Panc1 (cell line): ENCODE measurements at regions not wholly inside any gene's neighbourhood (a gene's known extent, or its start where the extent isn't known, plus 50 kb on each side); places are given as distances from the start of the nearest gene placed in this dataset.

Experiments used
- ATAC-seq: fragments of 200-7000 bp; cut with Tn5 transposase; 2 replicates; pipeline ENCODE4 v1.9.1; 2020; ENCODE audit warnings: mild to moderate bottlenecking, moderate library complexity
- BruUV-seq: library from RNA; stranded (reverse); fragments of 400-500 nt; replicated peaks from 2 replicates; lab custom pipeline; 2021; lab: Mats Ljungman, UMichigan
- CTCF ChIA-PET: fragments of 300-600 bp; sonication (Branson Sonifier 250); formaldehyde crosslinking; loops from one replicate; lab custom pipeline; 2022; ENCODE audit warnings: antibody characterized with exemption; lab: Charles Lee
- POLR2A ChIA-PET: fragments of 300-600 bp; sonication (Branson Sonifier 250); formaldehyde crosslinking; loops from one replicate; lab custom pipeline; 2022; ENCODE audit warnings: antibody characterized with exemption; lab: Charles Lee
- DNase-seq: peaks from one replicate; pipeline ENCODE4 v3.0.0-alpha.2; 2010; ENCODE audit warnings: low read depth, low spot score
- H3K27ac ChIP-seq: 2 replicates; pipeline ENCODE4 v1.5.1; 2011; ENCODE audit warnings: mild to moderate bottlenecking, low read length, inconsistent platforms
- H3K27me3 ChIP-seq: fragments of 200-500 bp; sonication (Bioruptor generic); 2 replicates; pipeline ENCODE4 v1.6.0; 2014; ENCODE audit warnings: low read length, inconsistent platforms; ENCODE audit not compliant: control insufficient read depth, insufficient read depth
- H3K36me3 ChIP-seq: fragments of 200-500 bp; sonication (Bioruptor generic); 2 replicates; pipeline ENCODE4 v1.5.1; 2014; ENCODE audit warnings: inconsistent platforms, mild to moderate bottlenecking, low read length, moderate library complexity; ENCODE audit not compliant: control insufficient read depth, insufficient read depth
- H3K4me1 ChIP-seq: 2 replicates; pipeline ENCODE4 v1.5.1; 2011; ENCODE audit warnings: inconsistent platforms, mild to moderate bottlenecking, low read length, moderate library complexity; ENCODE audit not compliant: control insufficient read depth, insufficient read depth
- H3K4me3 ChIP-seq, 2 experiments: 2 replicates each; pipeline ENCODE4 v1.5.1; 2011 to 2012; ENCODE audit warnings: low read depth in 2 of 2, low read length in 2 of 2, mild to moderate bottlenecking in 2 of 2, inconsistent platforms in 1 of 2, moderate library complexity in 1 of 2
- H3K9me3 ChIP-seq: fragments of 200-500 bp; sonication (Bioruptor generic); 2 replicates; pipeline ENCODE4 v1.5.1; 2014; ENCODE audit warnings: low read depth, mild to moderate bottlenecking, inconsistent platforms, low read length, moderate library complexity; ENCODE audit not compliant: control insufficient read depth, insufficient read depth
- POLR2AphosphoS5 ChIP-seq: IDR thresholded peaks from 2 replicates; pipeline ENCODE4 v1.6.1; 2012; ENCODE audit warnings: mild to moderate bottlenecking, low read depth, low read length, moderate library complexity
- SIN3A ChIP-seq: IDR thresholded peaks from 2 replicates; pipeline ENCODE4 v1.6.1; 2012; ENCODE audit warnings: low read depth, mild to moderate bottlenecking, low read length, moderate library complexity, borderline replicate concordance; ENCODE audit not compliant: insufficient read depth
- TCF7L2 ChIP-seq: IDR thresholded peaks from 2 replicates; pipeline ENCODE4 v1.6.1; 2011; ENCODE audit warnings: mild to moderate bottlenecking, low read depth, low read length, inconsistent platforms
- in situ Hi-C: cut with HindIII; loops from 2 replicates; pipeline ENCODE4 v1.10.0; 2016; ENCODE audit warnings: low sequenced_read_pairs, low pct_unique_long_range_greater_than_20kb
- intact Hi-C: fragments of 100-400 bp; cut with micrococcal nuclease; formaldehyde crosslinking; loops from one replicate; pipeline ENCODE4 v1.10.0; 2022; ENCODE audit not compliant: unreplicated experiment
- TF ChIP-seq, protein P1 (sequence below): fragments of 450-650 bp; IDR thresholded peaks from 2 replicates; pipeline ENCODE4 v1.5.1; 2017; ENCODE audit warnings: mild to moderate bottlenecking
- TF ChIP-seq, protein P2 (sequence below), 2 experiments: IDR thresholded peaks; 2 replicates each; pipeline ENCODE4 v1.6.1; 2011 to 2012; ENCODE audit warnings: low read depth in 2 of 2, control low read depth in 1 of 2, low read length in 1 of 2, mild to moderate bottlenecking in 1 of 2, moderate library complexity in 1 of 2; ENCODE audit not compliant: insufficient read depth in 1 of 2

DNA sequence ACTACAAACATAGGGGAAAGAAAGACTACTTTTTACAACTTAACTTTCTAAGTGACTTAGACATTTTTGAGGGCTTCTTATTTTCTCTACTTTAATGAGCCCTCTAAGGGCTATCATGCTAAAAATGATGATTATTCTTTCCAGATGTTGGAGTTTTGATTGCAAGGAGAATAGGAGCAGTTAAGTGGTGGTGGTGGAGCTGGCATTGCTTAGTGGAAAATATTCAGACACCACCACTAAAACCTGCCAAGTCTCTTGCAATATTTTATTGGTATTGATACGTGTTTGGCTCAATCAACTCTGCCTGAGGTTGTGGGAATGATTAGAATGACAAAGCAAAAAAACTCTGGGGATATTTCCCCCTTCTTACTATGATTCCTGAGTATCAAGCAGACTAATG lies 82.6 kb upstream of the PTGFR start:
- CTCF ChIA-PET, result no interaction called here
- TF ChIP-seq TCF7L2 (no peak), POLR2AphosphoS5 (no peak), SIN3A (no peak)
- TF ChIP-seq, protein P1, sequence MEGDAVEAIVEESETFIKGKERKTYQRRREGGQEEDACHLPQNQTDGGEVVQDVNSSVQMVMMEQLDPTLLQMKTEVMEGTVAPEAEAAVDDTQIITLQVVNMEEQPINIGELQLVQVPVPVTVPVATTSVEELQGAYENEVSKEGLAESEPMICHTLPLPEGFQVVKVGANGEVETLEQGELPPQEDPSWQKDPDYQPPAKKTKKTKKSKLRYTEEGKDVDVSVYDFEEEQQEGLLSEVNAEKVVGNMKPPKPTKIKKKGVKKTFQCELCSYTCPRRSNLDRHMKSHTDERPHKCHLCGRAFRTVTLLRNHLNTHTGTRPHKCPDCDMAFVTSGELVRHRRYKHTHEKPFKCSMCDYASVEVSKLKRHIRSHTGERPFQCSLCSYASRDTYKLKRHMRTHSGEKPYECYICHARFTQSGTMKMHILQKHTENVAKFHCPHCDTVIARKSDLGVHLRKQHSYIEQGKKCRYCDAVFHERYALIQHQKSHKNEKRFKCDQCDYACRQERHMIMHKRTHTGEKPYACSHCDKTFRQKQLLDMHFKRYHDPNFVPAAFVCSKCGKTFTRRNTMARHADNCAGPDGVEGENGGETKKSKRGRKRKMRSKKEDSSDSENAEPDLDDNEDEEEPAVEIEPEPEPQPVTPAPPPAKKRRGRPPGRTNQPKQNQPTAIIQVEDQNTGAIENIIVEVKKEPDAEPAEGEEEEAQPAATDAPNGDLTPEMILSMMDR, result no peak
- TF ChIP-seq, protein P2, sequence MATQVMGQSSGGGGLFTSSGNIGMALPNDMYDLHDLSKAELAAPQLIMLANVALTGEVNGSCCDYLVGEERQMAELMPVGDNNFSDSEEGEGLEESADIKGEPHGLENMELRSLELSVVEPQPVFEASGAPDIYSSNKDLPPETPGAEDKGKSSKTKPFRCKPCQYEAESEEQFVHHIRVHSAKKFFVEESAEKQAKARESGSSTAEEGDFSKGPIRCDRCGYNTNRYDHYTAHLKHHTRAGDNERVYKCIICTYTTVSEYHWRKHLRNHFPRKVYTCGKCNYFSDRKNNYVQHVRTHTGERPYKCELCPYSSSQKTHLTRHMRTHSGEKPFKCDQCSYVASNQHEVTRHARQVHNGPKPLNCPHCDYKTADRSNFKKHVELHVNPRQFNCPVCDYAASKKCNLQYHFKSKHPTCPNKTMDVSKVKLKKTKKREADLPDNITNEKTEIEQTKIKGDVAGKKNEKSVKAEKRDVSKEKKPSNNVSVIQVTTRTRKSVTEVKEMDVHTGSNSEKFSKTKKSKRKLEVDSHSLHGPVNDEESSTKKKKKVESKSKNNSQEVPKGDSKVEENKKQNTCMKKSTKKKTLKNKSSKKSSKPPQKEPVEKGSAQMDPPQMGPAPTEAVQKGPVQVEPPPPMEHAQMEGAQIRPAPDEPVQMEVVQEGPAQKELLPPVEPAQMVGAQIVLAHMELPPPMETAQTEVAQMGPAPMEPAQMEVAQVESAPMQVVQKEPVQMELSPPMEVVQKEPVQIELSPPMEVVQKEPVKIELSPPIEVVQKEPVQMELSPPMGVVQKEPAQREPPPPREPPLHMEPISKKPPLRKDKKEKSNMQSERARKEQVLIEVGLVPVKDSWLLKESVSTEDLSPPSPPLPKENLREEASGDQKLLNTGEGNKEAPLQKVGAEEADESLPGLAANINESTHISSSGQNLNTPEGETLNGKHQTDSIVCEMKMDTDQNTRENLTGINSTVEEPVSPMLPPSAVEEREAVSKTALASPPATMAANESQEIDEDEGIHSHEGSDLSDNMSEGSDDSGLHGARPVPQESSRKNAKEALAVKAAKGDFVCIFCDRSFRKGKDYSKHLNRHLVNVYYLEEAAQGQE (IDR thresholded peaks at IDR 0.05; ENCODE audit: insufficient read depth in 1 of 2, low read depth in 2 of 2, low read length in 1 of 2), result no peak
- intact Hi-C loops, result no loop called here
- H3K4me3 ChIP-seq, result no peak overlapping the region
- DNase-seq (no peak), ATAC-seq (no peak)
- POLR2A ChIA-PET, result no interaction called here
- H3K36me3 ChIP-seq, result no peaks in the 10 kb centered on the region
- no peaks in the 10 kb centered on the region for H3K27me3 ChIP-seq
- H3K27ac ChIP-seq, result no peak overlapping the region
- H3K4me1 ChIP-seq, result no peaks in the 10 kb centered on the region
- no TSS peak for BruUV-seq
- H3K9me3 ChIP-seq, result no peaks in the 10 kb centered on the region
- in situ Hi-C loops, result no loop called here

DNA sequence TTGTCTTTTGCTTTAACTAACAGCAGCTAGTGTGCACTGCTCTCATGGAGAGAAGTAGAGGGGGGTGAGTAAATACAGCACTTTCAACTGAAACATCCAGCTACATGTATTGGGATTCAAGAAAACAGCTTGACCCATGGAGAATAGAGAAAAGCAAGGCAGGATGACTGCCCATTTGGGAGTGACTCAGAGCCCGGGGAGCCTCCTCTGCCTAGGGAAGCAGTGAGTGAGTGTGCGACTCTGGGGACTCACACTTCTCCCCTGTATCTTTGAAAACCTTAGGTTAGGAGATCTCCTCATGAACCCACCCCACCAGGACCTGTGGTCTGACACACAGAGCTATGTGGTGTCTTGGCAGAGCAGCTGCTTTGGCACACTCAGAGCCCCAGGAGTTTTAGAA lies 82.0 kb upstream of the PTGFR start:
- H3K27ac ChIP-seq, result no peak overlapping the region
- in situ Hi-C loops, result no loop called here
- H3K9me3 ChIP-seq, result no peaks in the 10 kb centered on the region
- CTCF ChIA-PET, result no interaction called here
- no peaks in the 10 kb centered on the region for H3K36me3 ChIP-seq
- POLR2A ChIA-PET, result no interaction called here
- no peaks in the 10 kb centered on the region for H3K27me3 ChIP-seq
- no TSS peak for BruUV-seq
- intact Hi-C loops, result no loop called here
- ATAC-seq (no peak), DNase-seq (no peak)
- no peaks in the 10 kb centered on the region for H3K4me1 ChIP-seq
- TF ChIP-seq, protein P1, result no peak
- TF ChIP-seq SIN3A, result no peak
- no peak for TF ChIP-seq TCF7L2
- TF ChIP-seq POLR2AphosphoS5, result no peak
- TF ChIP-seq, protein P2 (IDR thresholded peaks at IDR 0.05; ENCODE audit: insufficient read depth in 1 of 2, low read depth in 2 of 2, low read length in 1 of 2), result no peak
- H3K4me3 ChIP-seq, result no peak overlapping the region
